ENCODE measurements at regions not wholly inside any gene's neighbourhood (a gene's known extent, or its start where the extent isn't known, plus 50 kb on each side); places are given as distances from the start of the nearest gene placed in this dataset.

GRCh38 chr13:105773241-105773640, 762.2 kb downstream of the EFNB2 start:
- TF ChIP-seq POLR2A (IDR thresholded peaks at IDR 0.05; ENCODE audit: low read depth, low read length) (no peak), POLR2AphosphoS5 (IDR thresholded peaks at IDR 0.05; ENCODE audit: low read depth, low read length) (no peak), TAF1 (IDR thresholded peaks at IDR 0.05; ENCODE audit: borderline replicate concordance, low read depth, low read length) (no peak)
- DNase-seq (ENCODE audit: insufficient read length), result no peak
- FAIRE-seq, result no peak

DNA sequence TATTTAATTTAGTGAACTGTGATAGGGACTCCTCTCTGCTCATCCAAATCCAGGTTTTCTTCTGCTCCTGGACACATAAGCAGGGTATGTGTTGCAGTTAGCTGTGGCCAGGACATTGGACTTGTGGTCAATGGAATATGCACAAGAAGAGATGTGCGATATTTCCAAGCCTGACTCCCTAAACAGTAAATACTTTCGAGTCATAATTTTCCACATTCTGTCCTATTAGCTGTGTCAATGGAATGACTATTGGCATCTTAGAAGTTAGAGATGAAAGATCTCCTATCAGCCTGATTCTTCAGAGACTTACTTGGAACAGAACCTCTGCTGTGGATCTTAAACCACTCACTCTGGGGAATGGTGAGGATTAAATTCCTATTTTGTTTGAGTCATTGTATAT, 771.0 kb downstream of the EFNB2 start:
- DNase-seq (ENCODE audit: insufficient read length), result no peak
- no peak for FAIRE-seq
- TF ChIP-seq POLR2A (IDR thresholded peaks at IDR 0.05; ENCODE audit: low read depth, low read length) (no peak), POLR2AphosphoS5 (IDR thresholded peaks at IDR 0.05; ENCODE audit: low read depth, low read length) (no peak), TAF1 (IDR thresholded peaks at IDR 0.05; ENCODE audit: borderline replicate concordance, low read depth, low read length) (no peak)

GRCh38 chr13:105763851-105764250, 771.6 kb downstream of the EFNB2 start:
- TF ChIP-seq POLR2AphosphoS5 (IDR thresholded peaks at IDR 0.05; ENCODE audit: low read depth, low read length) (no peak), POLR2A (IDR thresholded peaks at IDR 0.05; ENCODE audit: low read depth, low read length) (no peak), TAF1 (IDR thresholded peaks at IDR 0.05; ENCODE audit: borderline replicate concordance, low read depth, low read length) (no peak)
- FAIRE-seq (no peak), DNase-seq (ENCODE audit: insufficient read length) (no peak)

GRCh38 chr13:105762096-105762495, 773.4 kb downstream of the EFNB2 start:
- no peak for DNase-seq (ENCODE audit: insufficient read length)
- TF ChIP-seq POLR2A (IDR thresholded peaks at IDR 0.05; ENCODE audit: low read depth, low read length) (no peak), POLR2AphosphoS5 (IDR thresholded peaks at IDR 0.05; ENCODE audit: low read depth, low read length) (no peak), TAF1 (IDR thresholded peaks at IDR 0.05; ENCODE audit: borderline replicate concordance, low read depth, low read length) (no peak)
- FAIRE-seq, result no peak

GRCh38 chr13:105758918-105759860, 776.3 kb downstream of the EFNB2 start:
- FAIRE-seq (no peak), DNase-seq (ENCODE audit: insufficient read length) (no peak)
- TF ChIP-seq POLR2A (IDR thresholded peaks at IDR 0.05; ENCODE audit: low read depth, low read length) (no peak), TAF1 (IDR thresholded peaks at IDR 0.05; ENCODE audit: borderline replicate concordance, low read depth, low read length) (no peak), POLR2AphosphoS5 (IDR thresholded peaks at IDR 0.05; ENCODE audit: low read depth, low read length) (no peak)

GRCh38 chr13:105740739-105741138, 794.7 kb downstream of the EFNB2 start:
- FAIRE-seq (no peak), DNase-seq (ENCODE audit: insufficient read length) (no peak)
- no peak for TF ChIP-seq TAF1 (IDR thresholded peaks at IDR 0.05; ENCODE audit: borderline replicate concordance, low read depth, low read length)

- DNase-seq (ENCODE audit: insufficient read length), result no peak
- no peak for FAIRE-seq
- no peak for TF ChIP-seq POLR2AphosphoS5 (IDR thresholded peaks at IDR 0.05; ENCODE audit: low read depth, low read length)
- no peak for TF ChIP-seq POLR2A (IDR thresholded peaks at IDR 0.05; ENCODE audit: low read depth, low read length)
- TF ChIP-seq TAF1 (IDR thresholded peaks at IDR 0.05; ENCODE audit: borderline replicate concordance, low read depth, low read length), result no peak
These were observed 797.8 kb downstream of the EFNB2 start for GRCh38 chr13:105737688-105738087.

- FAIRE-seq (no peak), DNase-seq (ENCODE audit: insufficient read length) (no peak)
- TF ChIP-seq POLR2AphosphoS5 (IDR thresholded peaks at IDR 0.05; ENCODE audit: low read depth, low read length) (no peak), POLR2A (IDR thresholded peaks at IDR 0.05; ENCODE audit: low read depth, low read length) (no peak), TAF1 (IDR thresholded peaks at IDR 0.05; ENCODE audit: borderline replicate concordance, low read depth, low read length) (no peak)
These were observed 800.2 kb downstream of the EFNB2 start for GRCh38 chr13:105735281-105735680.

DNA sequence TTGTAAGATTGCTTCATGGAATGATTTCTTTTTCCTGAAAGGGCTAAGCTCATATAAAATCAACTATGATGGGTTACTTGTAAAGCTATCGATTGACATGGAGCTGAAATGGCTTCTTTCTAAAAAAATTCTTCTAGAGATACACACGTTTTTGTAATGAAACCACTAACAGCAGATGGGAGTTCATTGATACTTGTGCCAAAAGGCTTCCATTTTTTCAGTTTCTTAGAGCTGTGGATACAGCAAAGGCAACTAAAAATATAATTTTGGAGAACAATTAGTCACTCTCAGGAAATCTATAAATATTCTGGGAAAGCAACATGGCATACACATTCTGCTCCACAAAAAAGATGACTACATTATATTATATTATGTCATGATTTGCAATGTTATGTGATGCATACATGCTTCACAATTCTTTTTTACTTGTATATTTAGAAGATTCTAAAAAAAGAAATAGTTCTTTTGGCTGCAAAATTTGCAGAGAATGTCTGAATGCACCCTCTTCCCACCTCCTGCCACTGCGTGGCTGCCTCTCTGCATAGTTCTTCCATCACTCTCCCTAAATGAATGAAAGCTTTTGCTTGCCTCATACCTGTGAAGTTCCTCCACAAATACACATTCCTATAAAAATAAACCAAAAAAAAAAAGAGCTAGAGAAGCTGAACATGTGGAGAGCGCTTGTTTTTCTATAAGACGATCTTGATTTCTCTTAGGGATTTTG, 802.5 kb downstream of the EFNB2 start:
- TF ChIP-seq POLR2AphosphoS5 (IDR thresholded peaks at IDR 0.05; ENCODE audit: low read depth, low read length) (no peak), POLR2A (IDR thresholded peaks at IDR 0.05; ENCODE audit: low read depth, low read length) (no peak), TAF1 (IDR thresholded peaks at IDR 0.05; ENCODE audit: borderline replicate concordance, low read depth, low read length) (no peak)
- no peak for DNase-seq (ENCODE audit: insufficient read length)
- FAIRE-seq, result no peak

DNA sequence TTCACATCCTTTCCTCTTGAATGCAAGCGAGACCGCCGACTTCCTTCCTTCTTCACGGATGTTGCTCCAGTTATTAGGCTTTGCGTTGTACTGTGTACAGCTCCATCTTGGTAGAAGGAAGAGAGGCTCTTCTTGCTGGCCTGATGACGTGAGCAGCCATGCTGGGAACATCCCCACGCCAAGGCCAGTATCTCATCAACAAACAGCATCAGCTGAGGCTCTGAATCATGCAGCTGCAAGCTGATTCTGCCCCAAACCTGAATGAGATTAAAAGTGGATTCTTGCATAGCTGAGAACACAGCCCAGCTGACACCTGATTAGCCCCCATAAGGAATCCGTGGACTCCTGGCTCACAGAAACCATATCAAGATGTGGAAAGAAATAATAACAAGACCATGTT, 809.6 kb downstream of the EFNB2 start:
- DNase-seq (ENCODE audit: insufficient read length), result no peak
- FAIRE-seq, result no peak
- no peak for TF ChIP-seq TAF1 (IDR thresholded peaks at IDR 0.05; ENCODE audit: borderline replicate concordance, low read depth, low read length)
- no peak for TF ChIP-seq POLR2A (IDR thresholded peaks at IDR 0.05; ENCODE audit: low read depth, low read length)
- TF ChIP-seq POLR2AphosphoS5 (IDR thresholded peaks at IDR 0.05; ENCODE audit: low read depth, low read length), result no peak

DNA sequence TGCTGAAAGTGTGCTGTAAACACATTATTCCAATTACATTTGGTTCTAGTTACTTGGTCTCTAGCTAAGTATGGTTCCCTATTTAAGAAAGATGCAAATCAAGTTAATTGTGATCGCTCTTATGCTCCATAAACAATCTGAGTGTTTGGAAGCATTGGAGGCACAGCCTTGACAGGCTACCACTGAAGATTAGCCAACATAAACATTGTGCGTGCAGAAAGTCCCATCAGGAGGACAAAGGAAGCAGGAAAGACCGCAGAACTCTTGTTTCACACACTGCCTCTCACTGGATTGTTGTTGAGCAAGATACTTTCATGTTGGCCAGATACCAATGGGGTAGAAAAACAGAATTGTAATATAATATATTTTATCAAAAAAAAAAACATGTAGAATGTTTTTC, 814.4 kb downstream of the EFNB2 start:
- TF ChIP-seq POLR2A (IDR thresholded peaks at IDR 0.05; ENCODE audit: low read depth, low read length) (no peak), POLR2AphosphoS5 (IDR thresholded peaks at IDR 0.05; ENCODE audit: low read depth, low read length) (no peak), TAF1 (IDR thresholded peaks at IDR 0.05; ENCODE audit: borderline replicate concordance, low read depth, low read length) (no peak)
- DNase-seq (ENCODE audit: insufficient read length) (no peak), FAIRE-seq (no peak)

GRCh38 chr13:105719859-105720258, 815.6 kb downstream of the EFNB2 start:
- DNase-seq (ENCODE audit: insufficient read length), result no peak
- no peak for FAIRE-seq
- TF ChIP-seq TAF1 (IDR thresholded peaks at IDR 0.05; ENCODE audit: borderline replicate concordance, low read depth, low read length) (no peak), POLR2A (IDR thresholded peaks at IDR 0.05; ENCODE audit: low read depth, low read length) (no peak), POLR2AphosphoS5 (IDR thresholded peaks at IDR 0.05; ENCODE audit: low read depth, low read length) (no peak)

Measured in GM12892 (cell line).